Cardiac muscle cell (in vitro differentiated cells and primary cell): ENCODE measurements at regions not wholly inside any gene's neighbourhood (a gene's known extent, or its start where the extent isn't known, plus 50 kb on each side); places are given as distances from the start of the nearest gene placed in this dataset.
A peak's percentile ranks its signal among the peaks of the same experiment; 100 is the strongest.

ENCODE experiments used
- DNase-seq, 2 donors: peaks; one replicate each; pipeline versions ENCODE4 v3.0.0 to v3.0.0-alpha.2; 2010 to 2017; ENCODE audit warnings: low read depth in 1 of 2, low spot score in 1 of 2
- H3K27ac ChIP-seq: fragments of 200-600 bp; sonication (generic); 2 replicates; pipeline ENCODE4 v1.5.1; 2016
- H3K27me3 ChIP-seq: fragments of 200-600 bp; sonication (generic); 2 replicates; pipeline ENCODE4 v1.6.0; 2016; ENCODE audit warnings: control low read depth
- H3K36me3 ChIP-seq: fragments of 200-600 bp; sonication (generic); 2 replicates; pipeline ENCODE4 v1.5.1; 2016; ENCODE audit warnings: control low read depth
- H3K4me1 ChIP-seq: fragments of 200-600 bp; sonication (generic); 2 replicates; pipeline ENCODE4 v1.8.1; 2017; ENCODE audit warnings: low read depth, mild to moderate bottlenecking, mixed run types
- H3K4me3 ChIP-seq: fragments of 200-600 bp; sonication (generic); 2 replicates; pipeline ENCODE4 v1.5.1; 2016; ENCODE audit warnings: mild to moderate bottlenecking
- H3K9me3 ChIP-seq: fragments of 200-600 bp; sonication (generic); 2 replicates; pipeline ENCODE4 v1.5.1; 2017; ENCODE audit warnings: low read depth, mild to moderate bottlenecking, control low read depth
- TF ChIP-seq, protein P1 (sequence below): IDR thresholded peaks from 2 replicates; pipeline ENCODE4 v1.5.1; 2012; ENCODE audit warnings: low read depth, mild to moderate bottlenecking, low read length

DNA sequence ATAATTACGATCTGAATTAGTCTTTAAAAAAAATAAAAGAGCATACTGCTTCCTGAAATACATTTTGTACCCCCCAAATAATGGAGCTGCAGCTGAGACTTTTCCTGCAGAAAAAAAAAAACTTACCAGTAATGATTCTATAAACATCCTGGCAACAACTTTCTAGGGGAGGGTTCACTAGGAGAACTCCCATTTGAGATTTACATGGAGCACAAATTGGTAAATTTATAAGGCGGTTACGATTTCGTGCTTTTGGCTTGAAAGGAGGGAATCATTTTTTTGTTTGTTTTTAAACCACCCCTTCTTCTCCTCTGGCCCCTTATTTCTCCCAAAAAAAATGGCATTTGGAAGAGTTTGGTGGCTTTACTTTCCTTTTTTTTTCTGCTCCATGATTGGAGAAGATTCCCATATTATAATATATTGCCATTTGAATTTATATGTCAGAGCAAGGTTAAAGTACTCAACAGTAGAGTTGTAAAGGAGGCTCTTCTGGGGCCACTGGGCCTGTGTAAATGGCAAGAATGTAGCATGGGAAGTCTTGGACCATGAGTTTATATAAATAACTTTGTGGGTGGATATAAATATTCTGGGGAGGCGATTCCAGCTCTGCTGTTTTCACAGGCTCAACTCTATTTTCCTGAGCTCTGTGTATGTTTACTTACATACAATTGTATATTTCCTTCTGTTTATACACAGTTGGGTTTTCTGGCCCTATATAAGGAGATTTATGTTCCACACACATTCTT, 159.9 kb downstream of the CSNK1G3 start:
- TF ChIP-seq, protein P1, sequence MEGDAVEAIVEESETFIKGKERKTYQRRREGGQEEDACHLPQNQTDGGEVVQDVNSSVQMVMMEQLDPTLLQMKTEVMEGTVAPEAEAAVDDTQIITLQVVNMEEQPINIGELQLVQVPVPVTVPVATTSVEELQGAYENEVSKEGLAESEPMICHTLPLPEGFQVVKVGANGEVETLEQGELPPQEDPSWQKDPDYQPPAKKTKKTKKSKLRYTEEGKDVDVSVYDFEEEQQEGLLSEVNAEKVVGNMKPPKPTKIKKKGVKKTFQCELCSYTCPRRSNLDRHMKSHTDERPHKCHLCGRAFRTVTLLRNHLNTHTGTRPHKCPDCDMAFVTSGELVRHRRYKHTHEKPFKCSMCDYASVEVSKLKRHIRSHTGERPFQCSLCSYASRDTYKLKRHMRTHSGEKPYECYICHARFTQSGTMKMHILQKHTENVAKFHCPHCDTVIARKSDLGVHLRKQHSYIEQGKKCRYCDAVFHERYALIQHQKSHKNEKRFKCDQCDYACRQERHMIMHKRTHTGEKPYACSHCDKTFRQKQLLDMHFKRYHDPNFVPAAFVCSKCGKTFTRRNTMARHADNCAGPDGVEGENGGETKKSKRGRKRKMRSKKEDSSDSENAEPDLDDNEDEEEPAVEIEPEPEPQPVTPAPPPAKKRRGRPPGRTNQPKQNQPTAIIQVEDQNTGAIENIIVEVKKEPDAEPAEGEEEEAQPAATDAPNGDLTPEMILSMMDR, result no peak
- H3K4me3 ChIP-seq, result no peak overlapping the region
- no peaks in the 10 kb centered on the region for H3K36me3 ChIP-seq
- peaks cover 19% of the 10 kb centered on the region for H3K4me1 ChIP-seq
- H3K27ac ChIP-seq, result no peak overlapping the region
- no peak for DNase-seq
- no peaks in the 10 kb centered on the region for H3K27me3 ChIP-seq
- H3K9me3 ChIP-seq, result no peaks in the 10 kb centered on the region

DNA sequence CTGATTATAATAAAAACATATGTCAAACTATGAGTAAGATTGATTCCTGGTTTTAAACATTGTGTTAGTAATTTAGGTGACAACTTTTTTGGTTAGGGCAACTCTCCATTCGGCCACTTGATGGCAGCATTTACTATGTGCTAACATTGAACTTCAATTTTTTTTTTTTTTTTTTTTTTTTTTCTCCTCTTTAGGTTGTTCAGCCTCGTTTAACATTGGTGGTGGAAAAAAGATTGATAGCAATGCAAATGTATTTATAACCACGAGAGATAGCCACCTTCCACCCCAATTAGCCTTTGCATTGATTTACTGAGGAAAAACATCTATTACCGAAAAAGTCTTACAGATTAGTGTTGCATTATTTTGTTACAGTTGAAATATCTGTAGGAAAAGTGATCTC, 159.1 kb downstream of the CSNK1G3 start:
- TF ChIP-seq, protein P1, result peak; percentile 78
- H3K27me3 ChIP-seq, result no peaks in the 10 kb centered on the region
- peaks cover 19% of the 10 kb centered on the region for H3K4me1 ChIP-seq
- peak; percentile 62 to 68 for DNase-seq
- no peak overlapping the region for H3K4me3 ChIP-seq
- no peak overlapping the region for H3K27ac ChIP-seq
- H3K9me3 ChIP-seq, result no peaks in the 10 kb centered on the region
- H3K36me3 ChIP-seq, result no peaks in the 10 kb centered on the region
